CD14-positive monocyte (primary cell): ENCODE measurements at regions not wholly inside any gene's neighbourhood (a gene's known extent, or its start where the extent isn't known, plus 50 kb on each side); places are given as distances from the start of the nearest gene placed in this dataset.
A peak's percentile ranks its signal among the peaks of the same experiment; 100 is the strongest.

Experiments used
- DNase-seq, 3 donors: peaks; one replicate each; pipeline ENCODE4 v3.0.0-alpha.2; 2011 to 2022
- H2AFZ ChIP-seq: 2 replicates; pipeline ENCODE4 v1.6.0; 2012; ENCODE audit warnings: mild to moderate bottlenecking, low read depth, low read length, inconsistent platforms; ENCODE audit not compliant: insufficient read depth, poor library complexity, severe bottlenecking
- H3K27ac ChIP-seq, 2 donors: 1 replicate in 1 of 2; 2 replicates in 1 of 2; pipeline ENCODE4 v1.5.1; 2012 to 2013; ENCODE audit warnings: low read length in 2 of 2, control low read depth in 1 of 2, inconsistent platforms in 1 of 2, low read depth in 1 of 2, mild to moderate bottlenecking in 1 of 2
- H3K27me3 ChIP-seq, 2 donors: one replicate each; pipeline versions ENCODE4 v1.6.0 to v1.6.1; 2011 to 2013; ENCODE audit warnings: low read length in 2 of 2; ENCODE audit not compliant: control insufficient read depth in 2 of 2, insufficient read depth in 2 of 2
- H3K36me3 ChIP-seq, 2 donors: replicated peaks in 1 of 2; 1 replicate in 1 of 2; 2 replicates in 1 of 2; pipeline versions ENCODE4 v1.5.1 to v1.6.1; 2012 to 2013; ENCODE audit warnings: low read length in 2 of 2, control low read depth in 1 of 2, inconsistent platforms in 1 of 2, mild to moderate bottlenecking in 1 of 2; ENCODE audit not compliant: insufficient read depth in 2 of 2, control insufficient read depth in 1 of 2
- H3K4me1 ChIP-seq, 2 donors: 1 replicate in 1 of 2; 2 replicates in 1 of 2; pipeline versions ENCODE4 v1.5.1 to v1.6.1; 2012 to 2013; ENCODE audit warnings: low read length in 2 of 2, control low read depth in 1 of 2, inconsistent platforms in 1 of 2, mild to moderate bottlenecking in 1 of 2, moderate library complexity in 1 of 2; ENCODE audit not compliant: insufficient read depth in 2 of 2, control insufficient read depth in 1 of 2
- H3K4me2 ChIP-seq: replicated peaks from 2 replicates; pipeline ENCODE3; 2012; ENCODE audit warnings: low read length, moderate library complexity, mild to moderate bottlenecking; ENCODE audit not compliant: poor library complexity, severe bottlenecking; ENCODE audit errors: extremely low read depth
- H3K4me3 ChIP-seq, 3 experiments: fragments of 200-600 bp in 1 of 3; sonication (generic) in 1 of 3; replicated peaks in 1 of 3; 1 replicate in 2 of 3; 2 replicates in 1 of 3; pipeline ENCODE4 v1.5.1; 2011 to 2013; ENCODE audit warnings: low read length in 3 of 3, mild to moderate bottlenecking in 3 of 3, control low read depth in 2 of 3, low read depth in 2 of 3, inconsistent platforms in 1 of 3, moderate library complexity in 1 of 3
- H3K79me2 ChIP-seq: 2 replicates; pipeline ENCODE4 v1.6.0; 2012; ENCODE audit warnings: mild to moderate bottlenecking, control low read depth, inconsistent platforms, low read length, moderate library complexity; ENCODE audit not compliant: insufficient read depth
- H3K9ac ChIP-seq: 2 replicates; pipeline ENCODE4 v1.6.0; 2017; ENCODE audit warnings: low read length, mild to moderate bottlenecking; ENCODE audit not compliant: insufficient read depth, poor library complexity, severe bottlenecking
- H3K9me3 ChIP-seq, 2 donors: replicated peaks in 1 of 2; 1 replicate in 1 of 2; 2 replicates in 1 of 2; pipeline versions ENCODE4 v1.5.1 to v1.6.1; 2012 to 2013; ENCODE audit warnings: low read length in 2 of 2, control low read depth in 1 of 2; ENCODE audit not compliant: control insufficient read depth in 1 of 2, insufficient read depth in 1 of 2
- H4K20me1 ChIP-seq: 2 replicates; pipeline ENCODE4 v1.6.0; 2012; ENCODE audit warnings: mild to moderate bottlenecking, low read length, control low read depth, moderate library complexity; ENCODE audit not compliant: insufficient read depth
- H3K27ac Mint-ChIP-seq, 7 donors: one replicate each; pipeline ENCODE4 v1.8.0; 2020; ENCODE audit warnings: mild to moderate bottlenecking in 7 of 7, mixed read lengths in 7 of 7, moderate library complexity in 6 of 7, inconsistent platforms in 2 of 7
- H3K27me3 Mint-ChIP-seq, 3 donors: one replicate each; pipeline ENCODE4 v1.8.0; 2021 to 2022; ENCODE audit warnings: low read depth in 3 of 3, mild to moderate bottlenecking in 3 of 3, mixed read lengths in 3 of 3, moderate library complexity in 3 of 3, inconsistent platforms in 1 of 3
- H3K36me3 Mint-ChIP-seq, 2 donors: one replicate each; pipeline ENCODE4 v1.8.0; 2020; ENCODE audit warnings: mixed read lengths in 2 of 2, inconsistent platforms in 1 of 2, mild to moderate bottlenecking in 1 of 2
- H3K4me1 Mint-ChIP-seq: one replicate; pipeline ENCODE4 v1.8.0; 2020; ENCODE audit warnings: mild to moderate bottlenecking, mixed read lengths
- H3K4me3 Mint-ChIP-seq, 2 donors: one replicate each; pipeline ENCODE4 v1.8.0; 2020; ENCODE audit warnings: mild to moderate bottlenecking in 2 of 2, mixed read lengths in 2 of 2, moderate library complexity in 1 of 2
- H3K9me3 Mint-ChIP-seq, 7 donors: one replicate each; pipeline ENCODE4 v1.8.0; 2020 to 2022; ENCODE audit warnings: mixed read lengths in 7 of 7, mild to moderate bottlenecking in 6 of 7, moderate library complexity in 6 of 7, inconsistent platforms in 2 of 7
- WGBS: methylation state at CpG from one replicate; pipeline ENCODE4 v1.1.5; 2013; ENCODE audit warnings: missing lambda C conversion rate; ENCODE audit not compliant: insufficient coverage; 5-methylcytosine and 5-hydroxymethylcytosine counted together
- intact Hi-C, 2 donors: fragments of 100-400 bp; cut with micrococcal nuclease; formaldehyde crosslinking; loops; one replicate each; pipeline versions ENCODE4 v1.15.0 to v1.15.1; 2023
- TF ChIP-seq, protein P1 (sequence below): fragments of 200-600 bp; IDR thresholded peaks from one replicate; pipeline ENCODE4 v1.8.0; 2022; ENCODE audit warnings: antibody characterized with exemption, mild to moderate bottlenecking

DNA sequence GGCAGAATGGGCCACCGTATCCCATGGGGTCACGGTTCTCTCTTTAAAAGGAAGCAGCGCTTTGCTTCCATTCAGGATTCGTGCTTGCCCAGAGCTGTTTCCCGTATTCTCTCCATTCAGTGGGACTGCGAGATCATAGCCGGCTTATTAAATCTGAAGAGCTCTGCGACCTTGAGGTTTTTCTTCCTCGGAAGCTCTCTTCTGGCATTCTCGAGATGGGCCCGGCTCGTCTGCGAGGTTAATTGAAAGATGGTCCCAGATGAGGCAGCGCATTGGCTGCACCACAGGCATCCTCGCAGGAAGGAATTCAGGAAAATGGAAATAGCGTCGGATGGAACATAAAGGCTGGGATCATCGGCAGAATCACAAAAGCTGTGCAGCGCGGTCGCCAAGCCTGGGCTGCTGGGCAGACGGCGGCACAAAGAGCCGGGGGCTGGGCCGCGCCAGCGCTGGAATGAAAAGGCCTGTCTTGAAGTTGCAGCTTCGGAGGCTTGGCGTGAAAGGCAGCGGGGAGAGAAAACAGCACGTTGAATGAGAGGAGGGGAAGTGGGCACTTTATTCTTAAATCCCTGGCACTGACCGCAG lies 236.2 kb downstream of the IRX2 start:
- Histone ChIP-seq H3K4me2 (no peak overlapping the region), H3K79me2 (no peaks in the 10 kb centered on the region), H3K9ac (no peak overlapping the region), H3K27ac (no peak overlapping the region), H3K9me3 (peaks cover 0 to 13% of the 10 kb centered on the region in 2 donors), H3K36me3 (no peaks in the 10 kb centered on the region), H3K4me1 (no peaks in the 10 kb centered on the region), H4K20me1 (no peaks in the 10 kb centered on the region), H2AFZ (no peak overlapping the region), H3K4me3 (no peak overlapping the region), H3K27me3 (no peaks in the 10 kb centered on the region)
- Mint-ChIP-seq H3K4me1 (no peaks in the 10 kb centered on the region), H3K27me3 (peaks cover 0 to 4% (median 0%) of the 10 kb centered on the region in 3 donors), H3K27ac (peak overlapping the region in 1 of 7 donors; percentile 68), H3K4me3 (no peak overlapping the region), H3K36me3 (no peaks in the 10 kb centered on the region), H3K9me3 (peaks cover 1 to 13% (median 5%) of the 10 kb centered on the region in 7 donors)
- DNase-seq, result no peak
- TF ChIP-seq, protein P1, sequence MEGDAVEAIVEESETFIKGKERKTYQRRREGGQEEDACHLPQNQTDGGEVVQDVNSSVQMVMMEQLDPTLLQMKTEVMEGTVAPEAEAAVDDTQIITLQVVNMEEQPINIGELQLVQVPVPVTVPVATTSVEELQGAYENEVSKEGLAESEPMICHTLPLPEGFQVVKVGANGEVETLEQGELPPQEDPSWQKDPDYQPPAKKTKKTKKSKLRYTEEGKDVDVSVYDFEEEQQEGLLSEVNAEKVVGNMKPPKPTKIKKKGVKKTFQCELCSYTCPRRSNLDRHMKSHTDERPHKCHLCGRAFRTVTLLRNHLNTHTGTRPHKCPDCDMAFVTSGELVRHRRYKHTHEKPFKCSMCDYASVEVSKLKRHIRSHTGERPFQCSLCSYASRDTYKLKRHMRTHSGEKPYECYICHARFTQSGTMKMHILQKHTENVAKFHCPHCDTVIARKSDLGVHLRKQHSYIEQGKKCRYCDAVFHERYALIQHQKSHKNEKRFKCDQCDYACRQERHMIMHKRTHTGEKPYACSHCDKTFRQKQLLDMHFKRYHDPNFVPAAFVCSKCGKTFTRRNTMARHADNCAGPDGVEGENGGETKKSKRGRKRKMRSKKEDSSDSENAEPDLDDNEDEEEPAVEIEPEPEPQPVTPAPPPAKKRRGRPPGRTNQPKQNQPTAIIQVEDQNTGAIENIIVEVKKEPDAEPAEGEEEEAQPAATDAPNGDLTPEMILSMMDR, result no peak
- WGBS, result 91% methylated on average over 32 of the region's 32 CpGs
- intact Hi-C loops, result no loop called here

DNA sequence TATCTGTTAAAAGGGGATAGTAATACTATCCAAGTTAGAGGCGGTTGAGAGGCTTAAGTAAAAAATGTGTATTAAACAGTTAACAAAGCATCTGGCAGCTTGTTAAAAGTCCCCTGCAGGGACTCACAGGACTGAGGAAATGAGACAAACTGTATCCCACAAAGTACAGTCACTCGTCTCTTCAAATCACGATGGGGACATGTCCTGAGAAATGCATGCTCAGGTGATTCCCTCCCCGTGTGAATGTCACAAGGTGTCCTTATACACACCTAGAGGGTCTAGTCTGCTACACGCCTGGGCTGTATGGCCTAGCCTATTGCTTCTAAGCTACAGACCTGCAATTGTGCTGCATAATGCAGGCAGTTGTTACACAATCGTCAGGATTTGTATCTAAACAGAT lies 237.0 kb downstream of the IRX2 start:
- H3K27ac ChIP-seq, result no peak overlapping the region
- no peaks in the 10 kb centered on the region for H3K27me3 ChIP-seq
- Mint-ChIP-seq H3K27me3 (peaks cover 0 to 4% (median 0%) of the 10 kb centered on the region in 3 donors), H3K36me3 (no peaks in the 10 kb centered on the region), H3K27ac (no peak overlapping the region), H3K4me1 (no peaks in the 10 kb centered on the region), H3K9me3 (peaks cover 5 to 14% (median 8%) of the 10 kb centered on the region in 7 donors), H3K4me3 (no peak overlapping the region)
- WGBS, result 75% methylated on average over 4 of the region's 6 CpGs
- H4K20me1 ChIP-seq, result no peaks in the 10 kb centered on the region
- H3K9me3 ChIP-seq, result peaks cover 0 to 15% of the 10 kb centered on the region in 2 donors
- H3K4me3 ChIP-seq, result no peak overlapping the region
- DNase-seq, result no peak
- H3K9ac ChIP-seq, result no peak overlapping the region
- H3K4me1 ChIP-seq, result no peaks in the 10 kb centered on the region
- H3K36me3 ChIP-seq, result no peaks in the 10 kb centered on the region
- intact Hi-C loops, result no loop called here
- H3K79me2 ChIP-seq, result no peaks in the 10 kb centered on the region
- H2AFZ ChIP-seq, result no peak overlapping the region
- TF ChIP-seq, protein P1, result no peak
- no peak overlapping the region for H3K4me2 ChIP-seq
